ENCODE measurements at regions not wholly inside any gene's neighbourhood (a gene's known extent, or its start where the extent isn't known, plus 50 kb on each side); places are given as distances from the start of the nearest gene placed in this dataset.

GRCh38 chr15:25241241-25241801 lies 197.5 kb downstream of the UBE3A start:
- no peak for TF ChIP-seq POLR2A (IDR thresholded peaks at IDR 0.05)
- TF ChIP-seq, protein P1, sequence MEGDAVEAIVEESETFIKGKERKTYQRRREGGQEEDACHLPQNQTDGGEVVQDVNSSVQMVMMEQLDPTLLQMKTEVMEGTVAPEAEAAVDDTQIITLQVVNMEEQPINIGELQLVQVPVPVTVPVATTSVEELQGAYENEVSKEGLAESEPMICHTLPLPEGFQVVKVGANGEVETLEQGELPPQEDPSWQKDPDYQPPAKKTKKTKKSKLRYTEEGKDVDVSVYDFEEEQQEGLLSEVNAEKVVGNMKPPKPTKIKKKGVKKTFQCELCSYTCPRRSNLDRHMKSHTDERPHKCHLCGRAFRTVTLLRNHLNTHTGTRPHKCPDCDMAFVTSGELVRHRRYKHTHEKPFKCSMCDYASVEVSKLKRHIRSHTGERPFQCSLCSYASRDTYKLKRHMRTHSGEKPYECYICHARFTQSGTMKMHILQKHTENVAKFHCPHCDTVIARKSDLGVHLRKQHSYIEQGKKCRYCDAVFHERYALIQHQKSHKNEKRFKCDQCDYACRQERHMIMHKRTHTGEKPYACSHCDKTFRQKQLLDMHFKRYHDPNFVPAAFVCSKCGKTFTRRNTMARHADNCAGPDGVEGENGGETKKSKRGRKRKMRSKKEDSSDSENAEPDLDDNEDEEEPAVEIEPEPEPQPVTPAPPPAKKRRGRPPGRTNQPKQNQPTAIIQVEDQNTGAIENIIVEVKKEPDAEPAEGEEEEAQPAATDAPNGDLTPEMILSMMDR (IDR thresholded peaks at IDR 0.05): no peak

Measured in ovary (tissue), 3 donors.